SH-SY5Y (cell line): ENCODE measurements at regions not wholly inside any gene's neighbourhood (a gene's known extent, or its start where the extent isn't known, plus 50 kb on each side); places are given as distances from the start of the nearest gene placed in this dataset.

Experiments used
- GATA2 ChIP-seq: IDR thresholded peaks from 2 replicates; pipeline ENCODE4 v1.6.1; 2011; ENCODE audit warnings: mild to moderate bottlenecking, low read depth, low read length
- GATA3 ChIP-seq: IDR thresholded peaks from 2 replicates; pipeline ENCODE4 v1.6.1; 2011; ENCODE audit warnings: low read depth, mild to moderate bottlenecking, low read length, moderate library complexity

DNA sequence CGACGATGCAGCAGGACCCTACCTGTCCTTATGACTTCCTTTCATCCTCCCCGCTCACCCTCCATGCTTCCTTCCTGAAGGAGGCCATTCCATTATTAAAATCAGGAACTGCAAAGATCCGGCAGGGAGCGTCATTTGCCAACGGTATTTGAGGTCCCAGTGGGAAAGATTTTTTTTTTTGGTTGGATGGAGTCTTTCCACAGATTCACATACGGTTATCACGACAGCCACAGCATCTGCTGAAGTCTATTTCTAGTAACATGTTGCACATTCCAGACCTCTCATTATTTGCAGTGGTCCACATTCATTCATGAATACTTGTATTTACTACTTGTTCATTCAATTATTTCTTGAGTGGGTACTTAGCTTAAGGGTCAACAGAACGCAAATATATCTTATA, 94.7 kb upstream of the LYZL2 start:
- no peak for TF ChIP-seq GATA2
- no peak for TF ChIP-seq GATA3
